AG09309 (cell line): ENCODE measurements at regions not wholly inside any gene's neighbourhood (a gene's known extent, or its start where the extent isn't known, plus 50 kb on each side); places are given as distances from the start of the nearest gene placed in this dataset.

ENCODE experiments used
- DNase-seq: peaks from one replicate; pipeline ENCODE4 v3.0.0-alpha.2; 2010; ENCODE audit warnings: low read depth
- H3K4me3 ChIP-seq: 2 replicates; pipeline ENCODE4 v1.5.1; 2011; ENCODE audit warnings: mild to moderate bottlenecking, low read depth, low read length, moderate library complexity; ENCODE audit not compliant: control insufficient read depth
- TF ChIP-seq, protein P1 (sequence below): IDR thresholded peaks from 2 replicates; pipeline ENCODE4 v1.5.1; 2011; ENCODE audit warnings: mild to moderate bottlenecking, low read depth, low read length, inconsistent platforms; ENCODE audit not compliant: insufficient read depth, control insufficient read depth; ENCODE audit errors: missing control alignments

DNA sequence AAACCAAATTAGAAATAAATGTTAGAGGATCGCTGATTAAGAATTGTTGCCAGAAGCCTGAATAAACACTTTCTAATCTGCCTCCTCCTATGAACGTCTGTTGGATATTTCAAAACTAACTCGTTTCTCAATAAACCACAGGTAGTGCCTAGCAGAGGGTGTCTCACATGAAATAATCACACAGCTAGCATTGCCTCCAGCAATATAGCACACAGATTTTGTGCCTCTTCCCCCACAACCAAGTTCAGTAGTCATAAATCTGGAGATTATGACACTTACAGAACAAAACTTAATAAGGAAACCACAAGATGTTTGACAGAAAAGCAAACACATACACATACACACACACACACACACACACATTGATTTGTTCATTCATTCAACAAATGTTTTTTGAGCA is 173.2 kb upstream of the CDH10 start:
- DNase-seq: no peak
- TF ChIP-seq, protein P1, sequence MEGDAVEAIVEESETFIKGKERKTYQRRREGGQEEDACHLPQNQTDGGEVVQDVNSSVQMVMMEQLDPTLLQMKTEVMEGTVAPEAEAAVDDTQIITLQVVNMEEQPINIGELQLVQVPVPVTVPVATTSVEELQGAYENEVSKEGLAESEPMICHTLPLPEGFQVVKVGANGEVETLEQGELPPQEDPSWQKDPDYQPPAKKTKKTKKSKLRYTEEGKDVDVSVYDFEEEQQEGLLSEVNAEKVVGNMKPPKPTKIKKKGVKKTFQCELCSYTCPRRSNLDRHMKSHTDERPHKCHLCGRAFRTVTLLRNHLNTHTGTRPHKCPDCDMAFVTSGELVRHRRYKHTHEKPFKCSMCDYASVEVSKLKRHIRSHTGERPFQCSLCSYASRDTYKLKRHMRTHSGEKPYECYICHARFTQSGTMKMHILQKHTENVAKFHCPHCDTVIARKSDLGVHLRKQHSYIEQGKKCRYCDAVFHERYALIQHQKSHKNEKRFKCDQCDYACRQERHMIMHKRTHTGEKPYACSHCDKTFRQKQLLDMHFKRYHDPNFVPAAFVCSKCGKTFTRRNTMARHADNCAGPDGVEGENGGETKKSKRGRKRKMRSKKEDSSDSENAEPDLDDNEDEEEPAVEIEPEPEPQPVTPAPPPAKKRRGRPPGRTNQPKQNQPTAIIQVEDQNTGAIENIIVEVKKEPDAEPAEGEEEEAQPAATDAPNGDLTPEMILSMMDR: no peak
- no peak overlapping the region for H3K4me3 ChIP-seq

- TF ChIP-seq, protein P1: no peak
- no peak overlapping the region for H3K4me3 ChIP-seq
- no peak for DNase-seq
Measured at GRCh38 chr5:24816206-24816605, 171.4 kb upstream of the CDH10 start.

DNA sequence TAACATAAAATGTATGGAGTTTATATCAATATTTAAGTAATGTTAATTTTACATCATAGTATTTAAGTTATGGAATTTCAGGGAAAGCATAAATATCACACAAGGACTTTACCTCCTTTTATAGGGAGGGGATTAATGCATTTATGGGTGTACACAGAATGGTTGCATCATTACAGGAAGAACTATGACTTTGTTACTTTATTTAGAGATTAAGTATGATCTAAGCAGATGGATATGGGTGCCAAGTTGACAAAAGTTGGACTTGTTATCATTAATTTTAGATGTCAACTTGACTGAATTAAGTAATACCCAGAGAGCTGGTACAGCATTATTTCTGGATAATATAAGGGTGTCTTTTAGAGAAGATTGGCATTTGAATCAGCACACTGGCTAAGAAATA is 160.5 kb upstream of the CDH10 start:
- TF ChIP-seq, protein P1: no peak
- DNase-seq: no peak
- no peak overlapping the region for H3K4me3 ChIP-seq

GRCh38 chr5:24804221-24804681 is 159.5 kb upstream of the CDH10 start:
- no peak for DNase-seq
- TF ChIP-seq, protein P1: no peak
- no peak overlapping the region for H3K4me3 ChIP-seq

GRCh38 chr5:24791326-24791725 is 146.5 kb upstream of the CDH10 start:
- TF ChIP-seq, protein P1: no peak
- DNase-seq: no peak
- H3K4me3 ChIP-seq: no peak overlapping the region

- TF ChIP-seq, protein P1: no peak
- DNase-seq: no peak
Measured at GRCh38 chr5:24789611-24790351, 145.0 kb upstream of the CDH10 start.

More at GRCh38 chr5:24789611-24790351, 145.0 kb upstream of the CDH10 start:
- no peak overlapping the region for H3K4me3 ChIP-seq
